SHP77 (cell line): ENCODE measurements at regions not wholly inside any gene's neighbourhood (a gene's known extent, or its start where the extent isn't known, plus 50 kb on each side); places are given as distances from the start of the nearest gene placed in this dataset.
"Not testable (repeated sequence)": the region's sequence is repeated elsewhere in the genome, so short reads cannot be mapped to it uniquely, and the experiment has no call there.

Experiments used
- DNase-seq, 2 experiments: peaks; one replicate each; lab custom pipeline; 2025; lab: John Stamatoyannopoulos, UW

DNA sequence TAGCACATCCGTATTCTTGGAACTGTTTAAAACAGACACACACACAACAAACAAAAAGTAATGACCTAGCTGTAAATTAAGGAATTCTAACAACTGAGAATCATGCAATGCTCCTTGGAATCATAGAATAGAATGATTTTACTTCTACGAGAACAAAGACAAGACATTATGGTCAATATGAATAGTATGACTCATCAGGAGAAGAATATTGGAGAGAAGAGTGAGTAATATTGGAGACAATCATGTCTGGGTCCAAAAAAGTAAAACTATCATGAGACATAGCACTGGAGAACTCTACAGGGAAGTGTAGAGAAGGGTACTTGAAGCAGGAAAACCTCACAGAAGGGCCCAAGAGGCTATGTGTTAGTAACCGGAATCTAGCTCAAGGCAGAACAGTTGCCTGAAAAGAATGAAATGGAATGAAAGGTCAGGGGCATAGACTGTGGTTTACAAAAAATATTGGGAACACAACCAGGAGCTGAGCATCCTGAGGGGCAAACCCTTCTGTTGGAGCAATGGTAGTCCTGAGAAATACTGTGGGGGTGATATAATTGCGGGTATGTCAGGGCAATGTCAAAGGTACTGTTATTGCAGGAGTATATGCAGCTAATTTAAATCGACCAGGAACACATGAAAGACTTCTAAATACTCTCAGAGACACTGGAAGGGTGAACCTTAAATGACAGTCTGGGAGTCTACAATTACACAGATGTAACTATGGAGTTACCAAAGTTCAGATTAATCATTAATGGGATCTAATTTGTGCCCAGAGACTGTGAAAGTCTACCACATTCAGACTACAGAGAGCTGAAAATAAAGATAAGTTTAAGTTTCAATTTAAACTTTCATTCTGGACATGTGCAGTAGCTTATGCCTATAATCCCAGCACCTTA, 201.2 kb downstream of the BCHE start:
- no peak for DNase-seq

DNA sequence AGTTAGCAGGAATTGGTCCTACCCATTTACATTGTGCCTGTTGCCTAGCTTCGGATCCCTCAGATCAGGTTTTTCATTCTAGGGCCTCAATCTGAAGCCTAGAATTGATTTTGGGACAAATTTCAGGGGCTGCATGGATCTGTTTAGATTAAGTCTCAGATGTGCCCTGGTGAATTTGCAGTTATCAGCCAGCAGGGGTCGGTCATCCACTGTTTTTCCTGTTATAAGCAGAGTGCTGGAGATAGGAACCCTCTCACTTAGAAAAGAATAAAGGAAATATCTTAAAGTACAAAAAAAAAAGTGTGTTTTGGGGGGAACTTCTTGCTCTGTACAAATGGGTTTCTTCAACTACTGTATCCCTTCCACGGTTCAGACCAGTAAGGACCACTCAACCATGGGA, 212.5 kb downstream of the BCHE start:
- no peak for DNase-seq

DNA sequence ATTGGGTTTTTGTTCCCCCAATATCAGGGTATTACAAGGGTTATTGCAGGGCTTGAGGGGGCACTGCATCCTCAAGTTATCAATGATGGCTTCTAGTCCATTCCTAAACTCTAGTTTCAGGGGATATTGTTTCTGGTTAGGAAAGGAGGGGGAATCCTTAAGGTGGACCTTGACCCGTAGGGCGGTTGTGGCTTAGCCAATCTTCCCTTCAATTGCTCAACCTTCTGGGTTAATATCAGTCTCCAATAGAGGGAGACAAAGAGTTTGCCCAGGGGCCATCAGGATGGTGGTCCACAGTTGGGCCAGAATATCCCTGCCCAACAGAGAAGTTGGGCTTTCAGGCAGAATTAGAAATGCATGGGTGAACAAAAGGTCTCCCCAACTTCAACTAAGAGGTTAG, 214.9 kb downstream of the BCHE start:
- DNase-seq = no peak

DNA sequence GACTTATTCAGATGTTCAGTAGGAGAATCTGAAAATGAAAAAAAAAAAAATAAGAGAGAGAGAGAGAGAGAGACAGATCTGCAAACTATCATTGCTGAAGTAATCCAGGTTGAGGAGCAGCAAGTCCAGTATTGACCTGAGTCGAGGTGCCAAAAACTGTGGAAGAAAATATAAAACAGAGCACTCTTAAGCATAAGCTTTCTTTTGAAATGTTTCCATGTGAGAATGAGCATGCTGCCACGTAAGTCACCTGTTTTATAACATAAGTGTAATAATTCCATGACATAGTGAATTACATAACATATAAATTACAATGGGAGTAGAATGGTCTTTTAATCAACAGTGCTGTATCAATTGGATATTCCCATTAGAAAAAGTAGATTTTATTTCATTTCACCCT, 218.2 kb downstream of the BCHE start:
- DNase-seq = no peak

DNA sequence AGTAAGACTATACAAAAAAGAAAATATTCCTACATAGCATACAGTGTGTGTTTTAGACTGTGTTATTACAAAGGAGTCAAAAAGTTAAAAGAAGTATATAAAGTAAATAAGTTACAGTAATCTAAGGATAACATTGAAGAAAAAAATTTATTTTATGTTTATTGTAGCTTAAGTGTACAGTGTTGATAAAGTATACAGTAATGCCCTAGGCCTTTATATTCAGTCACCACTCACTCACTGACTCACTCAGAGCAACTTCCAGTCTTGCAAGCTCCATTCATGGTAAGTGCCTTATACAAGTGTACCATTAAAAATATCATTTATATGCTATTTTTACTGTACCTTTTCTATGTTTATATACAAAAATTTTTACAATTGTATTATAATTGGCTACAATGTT, 220.1 kb downstream of the BCHE start:
- no peak for DNase-seq

DNA sequence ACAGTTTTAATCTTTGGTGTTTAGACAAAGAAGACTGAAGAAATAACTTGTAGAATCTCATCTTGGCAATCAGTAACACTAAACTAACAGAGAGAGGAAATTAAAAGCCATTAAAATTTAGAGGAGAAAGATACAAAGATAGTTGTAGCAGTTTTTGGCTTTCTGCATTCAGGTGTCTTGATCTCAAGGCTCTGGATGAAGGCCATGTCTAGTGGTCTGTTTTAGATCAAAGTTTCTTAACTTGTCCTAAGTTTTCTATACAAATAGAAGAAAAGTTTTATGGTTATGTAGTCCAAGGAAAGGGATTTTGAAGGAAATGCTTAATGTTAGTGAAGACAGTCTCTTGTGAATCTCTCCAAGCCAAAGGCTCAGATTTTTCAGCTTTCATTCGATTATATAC, 222.9 kb downstream of the BCHE start:
- DNase-seq = no peak

DNA sequence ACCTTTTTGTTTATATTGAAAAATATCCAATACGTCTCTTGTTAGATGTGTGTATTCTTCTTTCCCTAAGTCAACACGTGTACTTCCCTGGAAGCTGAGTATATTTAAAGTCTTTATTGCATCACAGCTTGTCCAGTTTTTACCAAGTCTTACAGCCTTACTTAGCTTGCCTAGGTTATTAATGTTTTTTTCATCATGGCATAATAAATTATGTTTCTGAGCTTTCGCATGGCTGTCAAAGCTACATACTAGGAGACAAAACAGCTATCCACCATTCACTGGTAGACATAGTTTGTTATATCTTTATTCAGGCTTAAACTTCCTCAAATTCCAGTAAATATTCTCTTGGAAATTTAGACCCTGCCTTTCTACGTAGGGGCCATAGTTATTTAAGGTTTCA, 224.2 kb downstream of the BCHE start:
- no peak for DNase-seq

DNA sequence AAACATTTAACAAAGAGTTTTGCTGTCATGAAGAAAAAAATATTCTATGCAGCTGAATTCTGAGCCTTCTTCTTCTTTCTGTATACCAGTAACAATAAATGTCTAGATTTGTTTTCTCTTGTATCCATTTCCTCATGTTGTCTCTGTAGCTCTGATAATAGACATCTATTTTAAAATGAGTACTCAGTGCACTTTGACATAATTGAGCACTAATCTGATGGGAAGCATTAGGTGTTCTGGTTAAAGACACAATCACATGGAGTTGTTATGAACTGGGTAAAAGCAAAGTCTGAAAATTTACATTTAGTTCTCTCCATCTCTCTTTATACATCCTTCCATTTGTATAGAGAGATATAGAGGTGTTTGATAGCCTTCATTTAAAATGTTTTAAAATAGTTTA, 230.0 kb downstream of the BCHE start:
- DNase-seq = no peak

DNA sequence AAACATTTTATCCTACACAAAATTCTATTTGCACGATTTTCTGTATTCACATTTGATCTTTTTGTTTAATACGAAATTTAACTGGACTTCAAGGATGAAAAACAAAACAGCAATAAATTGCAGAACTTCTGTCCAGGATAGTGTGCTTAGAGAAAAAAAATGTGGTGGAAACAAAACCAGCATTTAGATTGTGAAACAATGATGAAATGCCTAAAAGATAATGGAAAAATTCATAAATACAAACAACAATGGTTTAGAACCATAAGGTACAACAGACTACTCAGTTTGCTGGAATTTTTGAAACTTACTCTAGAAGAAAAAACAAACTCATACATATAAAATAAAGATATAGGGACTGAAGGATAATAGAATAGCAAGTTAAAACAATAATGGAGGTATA, 234.0 kb downstream of the BCHE start:
- no peak for DNase-seq

DNA sequence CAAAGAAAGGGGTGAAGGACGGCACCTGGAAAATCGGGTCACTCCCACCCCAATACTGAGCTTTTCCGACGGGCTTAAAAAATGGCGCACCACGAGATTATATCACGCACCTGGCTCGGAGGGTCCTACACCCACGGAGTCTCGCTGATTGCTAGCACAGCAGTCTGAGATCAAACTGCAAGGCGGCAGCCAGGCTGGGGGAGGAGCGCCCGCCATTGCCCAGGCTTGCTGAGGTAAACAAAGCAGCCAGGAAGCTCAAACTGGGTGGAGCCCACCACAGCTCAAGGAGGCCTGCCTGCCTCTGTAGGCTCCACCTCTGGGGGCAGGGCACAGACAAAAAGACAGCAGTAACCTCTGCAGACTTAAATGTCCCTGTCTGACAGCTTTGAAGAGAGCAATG, 264.7 kb downstream of the BCHE start:
- not testable (repeated sequence) for DNase-seq

DNA sequence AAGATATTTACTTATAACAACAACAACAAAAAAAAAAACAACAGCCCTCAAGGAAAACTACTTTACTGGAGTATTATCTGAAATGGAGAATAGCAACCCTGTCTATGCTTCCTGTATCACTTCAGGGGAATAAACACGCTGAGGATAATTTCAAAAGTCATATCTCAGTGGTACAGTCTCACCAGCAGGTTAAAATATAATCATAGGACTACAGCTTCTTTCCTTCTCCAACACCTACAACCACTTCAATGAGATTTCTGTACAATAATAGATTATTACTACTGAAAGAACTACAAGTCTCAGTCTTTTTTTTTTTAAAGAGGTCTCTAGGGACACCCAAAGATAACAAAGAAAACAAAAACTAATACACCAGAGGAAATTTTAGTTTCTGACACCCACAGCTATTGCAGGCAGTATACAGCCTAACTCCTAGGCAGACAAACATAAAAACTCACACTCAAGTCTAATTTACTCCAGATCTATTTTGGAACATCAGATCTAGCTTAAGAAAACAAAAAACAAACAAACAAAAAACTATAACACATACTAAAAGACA, 268.2 kb downstream of the BCHE start:
- DNase-seq = no peak

DNA sequence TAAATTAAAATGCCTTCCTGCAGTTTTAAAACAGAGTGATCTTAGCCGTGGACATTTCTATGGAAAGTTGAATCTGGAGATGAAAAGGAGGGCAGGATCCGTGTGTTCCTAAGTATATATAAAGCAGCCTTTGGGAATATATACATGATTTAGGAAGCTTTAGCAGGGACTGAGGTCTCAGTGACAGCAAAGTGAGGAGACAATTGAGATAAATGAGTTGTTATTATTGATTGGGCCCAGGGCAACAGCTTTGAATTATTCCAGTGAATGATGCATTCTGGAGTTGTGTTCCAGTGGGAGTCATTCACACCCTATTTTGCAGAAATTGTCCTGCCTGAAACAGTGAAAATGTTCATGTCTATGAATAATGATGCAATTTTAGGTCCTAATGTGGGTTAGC, 281.4 kb downstream of the BCHE start:
- DNase-seq = no peak

DNA sequence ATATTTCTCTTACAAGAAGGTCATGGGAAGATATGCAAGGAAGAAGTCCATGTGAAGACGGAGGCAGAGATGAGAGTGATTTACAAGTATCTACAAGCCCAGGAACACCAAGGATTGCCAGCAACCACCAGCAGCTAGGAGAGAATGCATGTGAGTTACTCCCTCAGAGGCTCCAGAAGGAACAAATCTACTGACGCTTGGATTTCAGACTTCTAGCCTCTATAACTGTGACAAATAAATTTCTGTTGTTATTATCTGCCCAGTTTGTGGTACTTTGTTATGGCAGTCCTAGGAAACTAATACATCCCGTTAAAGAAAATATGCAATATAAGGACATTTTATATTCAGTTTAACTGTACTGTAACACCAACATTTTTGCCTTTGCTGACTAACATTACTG, 283.9 kb downstream of the BCHE start:
- no peak for DNase-seq

DNA sequence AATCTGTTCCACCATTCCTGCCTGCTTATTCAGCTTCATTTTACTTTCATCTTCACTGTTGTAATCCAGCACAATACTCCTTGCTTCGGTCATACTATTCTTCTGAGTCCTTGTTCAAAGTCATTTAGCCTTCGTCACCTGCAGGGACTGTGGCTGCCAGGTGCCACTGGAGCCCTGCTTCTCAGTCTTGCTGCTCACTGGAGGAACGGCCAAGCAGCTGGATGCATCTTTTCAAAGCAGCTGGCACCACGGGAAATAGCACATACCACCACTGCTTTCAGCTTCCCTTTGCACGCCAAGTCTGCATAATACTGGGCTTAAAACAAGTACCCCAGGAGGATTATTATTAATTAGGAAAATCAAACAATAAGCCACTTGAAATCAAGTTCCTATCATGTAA, 287.6 kb downstream of the BCHE start:
- DNase-seq = peak; percentile 52 to 68

DNA sequence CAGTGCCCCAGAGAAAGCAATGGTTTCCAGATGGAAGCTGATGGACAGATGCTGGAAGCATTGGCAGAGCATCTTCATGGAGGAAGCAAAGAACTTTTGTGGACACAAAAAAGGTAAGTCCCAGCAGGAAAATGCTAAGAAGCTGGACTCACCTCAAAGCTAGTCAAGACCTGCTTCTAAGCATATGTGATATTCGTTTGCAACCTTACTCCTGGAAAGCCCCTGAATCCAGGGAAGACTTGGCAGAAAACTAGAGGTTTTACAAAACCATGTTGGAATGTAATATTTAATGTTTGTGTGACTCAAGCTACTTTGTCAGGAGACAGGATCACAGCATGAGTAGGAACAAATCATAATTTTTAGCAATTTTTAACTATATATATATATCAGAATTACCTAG, 288.2 kb downstream of the BCHE start:
- no peak for DNase-seq

DNA sequence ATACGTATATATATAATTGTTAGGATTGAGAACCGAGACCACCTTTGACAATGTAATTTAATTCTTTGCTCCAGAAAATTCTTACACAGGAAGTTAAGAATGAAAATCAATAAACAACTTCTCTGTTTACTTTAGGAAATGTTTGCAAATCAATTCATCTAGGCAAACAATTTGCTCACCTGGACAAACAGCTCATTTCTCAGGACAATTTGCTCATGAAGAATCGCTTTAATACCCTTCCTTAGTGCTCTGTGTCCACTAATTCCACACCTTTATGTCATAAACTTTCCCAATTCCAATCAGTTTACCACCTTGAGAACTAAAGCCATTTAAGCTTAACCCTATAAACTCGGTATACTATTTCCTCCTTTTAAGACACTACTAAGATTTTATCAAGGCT, 292.2 kb downstream of the BCHE start:
- no peak for DNase-seq

DNA sequence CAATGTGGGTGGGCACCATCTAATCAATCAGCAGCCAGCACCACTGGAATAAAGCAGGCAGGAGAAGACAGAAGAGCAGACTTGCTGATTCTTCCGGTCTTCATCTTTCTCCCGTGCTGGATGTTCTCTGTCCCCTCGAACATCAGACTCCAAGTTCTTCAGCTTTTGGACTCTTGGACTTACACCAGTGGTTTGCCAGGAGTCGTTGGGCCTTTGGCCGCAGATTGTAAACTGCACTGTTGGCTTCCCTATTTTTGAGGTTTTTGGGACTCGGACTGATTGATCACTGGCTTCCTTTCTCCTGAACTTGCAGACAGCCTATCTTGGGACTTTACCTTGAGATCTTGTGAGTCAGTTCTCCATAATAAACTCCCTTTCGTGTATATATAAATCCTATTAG, 292.8 kb downstream of the BCHE start:
- DNase-seq = no peak

DNA sequence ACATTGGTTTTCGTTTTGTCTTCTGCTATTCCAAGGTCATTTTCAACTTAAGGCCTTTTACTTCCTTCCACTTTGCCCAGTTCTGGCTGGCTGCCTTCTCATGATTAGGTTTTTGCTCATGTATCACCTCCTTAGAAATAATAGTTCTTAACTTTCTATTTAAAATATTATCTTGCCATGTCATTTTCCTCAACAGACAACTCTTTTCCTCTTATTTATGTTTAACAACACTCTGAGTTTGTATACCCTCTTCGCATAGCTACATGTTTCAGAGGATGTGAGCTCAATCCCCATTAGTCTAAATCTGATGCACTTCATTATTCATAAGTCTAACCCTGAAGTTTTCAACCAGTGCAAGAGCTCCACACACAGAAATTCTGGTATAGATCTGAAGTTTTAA, 299.1 kb downstream of the BCHE start:
- no peak for DNase-seq

DNA sequence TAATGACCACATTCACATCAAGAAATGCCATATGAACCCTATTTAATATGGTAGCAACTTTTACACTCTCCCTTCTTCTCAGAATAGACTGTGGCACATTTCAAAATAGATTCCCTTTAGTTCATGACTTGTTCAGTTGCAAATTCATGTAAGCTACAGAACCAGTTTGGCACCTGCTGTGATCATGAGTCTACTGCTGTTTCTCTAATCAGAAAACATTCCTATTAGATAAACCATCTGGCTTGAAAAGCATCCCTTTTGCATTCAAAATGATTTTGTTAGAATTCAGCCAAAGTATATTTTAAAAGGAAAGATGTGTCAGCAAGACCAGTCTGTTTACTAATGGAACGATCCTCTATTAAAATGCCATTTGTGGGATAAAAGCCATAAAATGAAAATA, 304.4 kb downstream of the BCHE start:
- no peak for DNase-seq

DNA sequence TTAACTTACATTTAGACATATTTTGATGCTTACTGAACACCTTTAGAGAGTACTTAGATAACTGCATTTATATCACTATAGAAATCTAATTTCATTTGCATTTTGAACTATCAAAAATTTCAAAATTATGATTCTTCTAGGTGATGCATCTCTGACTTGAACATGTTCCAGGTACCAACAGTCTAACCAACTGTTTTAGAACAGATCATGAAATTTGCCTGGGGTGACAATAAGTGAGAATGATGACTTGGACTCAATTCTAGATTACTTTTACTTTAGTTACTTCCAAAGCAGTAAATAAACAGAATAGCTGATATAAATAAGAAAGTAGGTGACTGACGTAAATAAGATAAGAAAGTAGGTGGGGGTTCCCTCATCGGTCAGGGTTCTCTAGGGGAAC, 307.8 kb downstream of the BCHE start:
- no peak for DNase-seq

DNA sequence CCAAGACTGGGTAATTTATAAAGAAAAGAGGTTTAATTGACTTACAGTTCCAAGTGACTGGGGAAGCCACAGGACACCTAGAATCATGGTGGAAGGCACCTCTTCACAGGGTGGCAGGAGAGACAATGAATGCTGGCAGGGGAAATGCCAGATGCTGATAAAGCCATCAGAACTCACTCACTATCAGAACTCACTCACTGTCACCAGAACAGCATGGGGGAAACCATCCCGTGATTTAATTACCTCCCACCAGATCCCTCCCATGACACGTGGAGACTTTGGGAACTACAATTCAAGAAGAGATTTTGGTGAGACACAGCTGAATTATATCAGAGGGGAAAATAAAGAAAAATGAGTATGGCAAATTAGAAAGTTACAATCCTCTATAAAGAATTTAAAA, 310.9 kb downstream of the BCHE start:
- DNase-seq = no peak

DNA sequence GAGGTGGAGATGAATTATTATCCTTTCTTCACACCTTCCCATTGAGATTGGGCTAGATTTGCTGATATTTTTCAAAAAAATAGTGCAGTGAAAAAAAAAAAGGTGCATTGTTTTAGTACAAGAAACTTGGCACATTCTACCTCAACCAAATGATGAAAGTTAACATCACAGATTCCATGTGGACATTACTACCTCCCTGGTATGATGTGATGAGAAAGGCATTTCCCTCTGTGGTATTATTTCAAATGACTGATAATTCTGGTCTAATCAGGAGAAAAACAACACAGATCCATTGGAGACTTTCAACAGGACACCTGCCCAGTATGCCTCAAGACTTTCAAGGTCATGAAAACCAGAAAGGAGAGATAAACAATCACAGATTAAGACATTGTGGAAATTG, 313.4 kb downstream of the BCHE start:
- no peak for DNase-seq

DNA sequence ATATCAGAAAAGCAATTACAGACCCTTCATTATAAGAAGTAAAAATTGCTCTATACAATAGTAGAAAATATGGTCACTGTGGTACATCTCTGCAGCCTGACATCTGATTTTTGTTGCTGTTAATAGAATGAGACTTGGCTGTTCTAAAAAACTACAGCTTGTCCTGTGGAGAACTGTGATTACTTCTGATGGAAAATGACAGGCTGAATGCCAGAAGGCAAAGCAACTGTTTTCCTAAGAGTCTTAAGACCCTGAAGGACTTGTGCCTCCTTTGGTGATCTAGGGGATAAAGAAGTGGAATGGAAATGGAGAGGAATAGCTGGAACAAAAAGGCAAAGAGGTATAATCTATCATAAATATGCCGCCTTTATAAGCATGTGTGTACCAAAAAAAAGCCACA, 314.8 kb downstream of the BCHE start:
- no peak for DNase-seq
